ENCODE measurements at regions not wholly inside any gene's neighbourhood (a gene's known extent, or its start where the extent isn't known, plus 50 kb on each side); places are given as distances from the start of the nearest gene placed in this dataset.

DNA sequence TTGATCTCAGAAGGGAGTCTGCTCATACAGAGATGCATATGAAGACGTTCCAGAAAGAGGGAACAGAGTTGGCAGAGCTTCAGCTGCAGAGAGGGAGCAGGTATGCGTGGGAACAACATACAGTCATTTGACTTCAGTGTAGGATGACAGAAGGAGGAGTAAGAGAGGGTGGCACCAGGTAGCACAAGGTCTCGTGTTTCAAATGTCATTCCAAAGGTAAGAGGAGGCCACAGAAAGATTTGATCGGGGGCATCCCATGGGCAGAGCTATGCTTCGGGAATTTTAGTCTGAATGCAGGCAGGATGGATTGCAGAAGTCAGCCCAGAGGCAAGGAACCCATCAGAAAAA is 367.1 kb downstream of the CDK5RAP2 start:
- DNase-seq (ENCODE audit: low spot score) = no peak

- no peak for DNase-seq (ENCODE audit: low spot score)
These were observed 367.7 kb downstream of the CDK5RAP2 start for GRCh38 chr9:120212153-120212852.

- DNase-seq (ENCODE audit: low spot score) = no peak
These were observed 369.7 kb downstream of the CDK5RAP2 start for GRCh38 chr9:120210274-120210673.

DNA sequence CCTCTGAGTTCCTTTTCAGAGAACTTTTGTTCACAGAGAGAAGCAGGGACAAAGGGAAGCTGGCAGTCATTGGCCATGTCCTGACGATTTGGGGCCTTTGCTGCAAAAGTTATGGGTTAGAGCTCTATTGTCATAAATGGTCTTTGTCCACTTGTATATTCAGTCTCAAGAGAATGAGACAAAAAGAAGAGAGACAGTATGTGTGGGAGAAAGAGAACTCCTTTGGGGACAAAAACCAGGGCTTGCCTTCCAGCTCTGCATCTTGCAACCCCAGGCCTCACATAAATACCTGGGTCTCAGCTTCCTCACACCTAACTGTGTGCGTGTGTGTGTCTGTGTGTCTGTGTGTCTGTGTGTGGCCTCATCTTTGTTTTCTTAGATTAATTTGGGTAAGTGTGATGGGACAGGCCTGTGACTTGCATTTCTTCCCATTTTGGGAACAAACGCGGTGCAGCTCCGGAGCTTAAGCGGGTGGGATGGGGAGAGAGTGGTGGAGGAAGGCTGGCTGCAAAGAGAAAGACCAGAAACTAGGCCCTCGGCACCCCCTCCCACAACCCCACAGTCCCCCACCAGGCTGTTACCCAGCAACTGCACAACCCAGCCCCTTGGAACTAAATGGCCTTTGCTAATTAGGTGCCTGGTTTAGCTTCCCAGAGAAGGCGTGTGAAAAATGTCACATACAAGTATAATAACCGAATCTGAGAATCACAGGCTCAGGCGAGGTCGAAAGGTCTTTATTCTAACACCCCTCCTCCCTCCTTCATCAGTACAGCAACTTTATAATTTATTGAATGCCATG is 376.9 kb downstream of the CDK5RAP2 start:
- DNase-seq (ENCODE audit: low spot score) = no peak

DNA sequence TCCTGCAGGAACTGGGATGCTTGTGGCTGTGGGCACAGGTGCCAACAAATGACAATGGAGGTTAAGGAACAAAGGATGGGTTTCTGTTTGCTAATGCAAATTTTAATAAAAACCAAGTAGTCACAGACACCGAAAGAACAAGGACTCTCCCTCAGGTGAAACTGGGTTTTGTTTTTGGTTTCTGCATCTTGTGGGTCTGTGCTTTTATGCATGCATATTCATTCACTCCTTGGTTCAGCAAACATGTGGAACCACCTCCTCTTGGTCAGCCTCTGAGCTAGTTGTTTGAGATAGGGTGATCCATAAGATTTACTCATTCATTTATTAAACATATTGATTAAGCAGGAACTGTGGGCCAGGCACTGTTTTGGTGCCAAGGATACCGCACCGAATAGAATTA is 381.9 kb downstream of the CDK5RAP2 start:
- DNase-seq (ENCODE audit: low spot score) = no peak

GRCh38 chr9:120197605-120198004 is 382.4 kb downstream of the CDK5RAP2 start:
- no peak for DNase-seq (ENCODE audit: low spot score)

GRCh38 chr9:120191141-120191540 is 388.8 kb downstream of the CDK5RAP2 start:
- DNase-seq (ENCODE audit: low spot score) = no peak

DNA sequence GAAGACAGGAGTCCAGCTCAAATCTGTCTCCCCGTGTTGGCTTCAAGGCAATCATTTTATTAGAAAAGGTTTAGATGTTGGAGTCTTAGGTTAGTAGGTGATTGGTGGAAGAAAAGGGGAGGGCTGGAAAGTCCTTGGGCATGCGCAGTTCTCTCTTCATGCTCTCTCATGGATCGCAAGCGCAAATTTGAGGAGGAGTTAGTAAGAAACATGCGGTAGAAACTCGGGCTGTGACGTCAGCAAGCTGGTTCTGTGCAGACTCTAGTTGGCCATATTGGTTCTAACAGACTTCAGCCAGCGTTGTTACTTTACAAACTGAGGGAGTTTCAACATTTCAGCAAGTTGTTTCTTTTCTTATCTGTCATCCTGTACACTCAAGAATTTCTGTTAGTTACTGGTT is 392.2 kb downstream of the CDK5RAP2 start:
- DNase-seq (ENCODE audit: low spot score) = no peak

- DNase-seq (ENCODE audit: low spot score) = no peak
These were observed 393.7 kb downstream of the CDK5RAP2 start for GRCh38 chr9:120186276-120186675.

- DNase-seq (ENCODE audit: low spot score) = no peak
These were observed 395.7 kb downstream of the CDK5RAP2 start for GRCh38 chr9:120184266-120184665.

DNA sequence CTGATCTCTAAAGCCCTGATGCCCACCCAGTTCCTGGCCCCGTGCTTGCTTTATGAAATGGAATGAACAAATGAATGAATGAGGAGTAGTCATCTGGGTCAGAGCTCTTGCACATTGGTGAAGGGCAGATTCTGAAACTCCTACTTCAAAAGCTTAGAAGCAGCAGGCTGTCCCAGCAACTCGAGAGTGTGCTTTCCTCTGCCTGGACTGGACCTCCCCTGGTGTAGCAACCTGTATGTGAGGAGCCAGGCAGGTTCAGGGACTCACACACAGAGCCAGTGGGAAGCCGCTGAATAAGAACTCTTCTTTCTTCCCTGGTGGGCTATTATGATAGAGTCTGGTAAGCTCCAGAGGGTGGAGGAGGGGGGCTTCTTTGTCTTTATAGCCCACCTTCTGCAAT is 396.4 kb downstream of the CDK5RAP2 start:
- DNase-seq (ENCODE audit: low spot score) = no peak

DNA sequence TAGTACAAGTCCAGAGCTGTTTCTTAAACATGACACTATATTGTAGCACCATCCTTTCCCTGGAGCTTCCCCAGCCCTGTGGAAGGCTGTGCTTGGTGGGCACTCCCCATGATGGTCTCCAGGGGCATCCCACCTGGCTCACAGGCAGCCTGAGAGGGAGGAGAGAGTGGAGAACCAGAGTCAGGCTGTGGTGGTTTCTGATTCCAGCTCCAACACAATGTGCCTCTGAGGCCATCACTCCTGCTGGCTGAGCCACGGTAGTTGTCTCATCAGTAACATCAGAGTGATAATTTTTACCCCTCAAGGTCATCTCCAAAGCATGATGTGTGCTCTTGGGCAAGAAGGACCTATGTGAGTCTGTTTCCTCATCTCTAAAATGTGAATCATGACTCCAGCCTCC is 398.0 kb downstream of the CDK5RAP2 start:
- no peak for DNase-seq (ENCODE audit: low spot score)

- DNase-seq (ENCODE audit: low spot score) = no peak
These were observed 402.8 kb downstream of the CDK5RAP2 start for GRCh38 chr9:120177121-120177520.

- DNase-seq (ENCODE audit: low spot score) = no peak
These were observed 404.9 kb downstream of the CDK5RAP2 start for GRCh38 chr9:120175031-120175430.

GRCh38 chr9:120161776-120162175 is 418.2 kb downstream of the CDK5RAP2 start:
- no peak for DNase-seq (ENCODE audit: low spot score)

GRCh38 chr9:120158221-120158620 is 421.7 kb downstream of the CDK5RAP2 start:
- no peak for DNase-seq (ENCODE audit: low spot score)

GRCh38 chr9:120156376-120156775 is 423.6 kb downstream of the CDK5RAP2 start:
- no peak for DNase-seq (ENCODE audit: low spot score)

DNA sequence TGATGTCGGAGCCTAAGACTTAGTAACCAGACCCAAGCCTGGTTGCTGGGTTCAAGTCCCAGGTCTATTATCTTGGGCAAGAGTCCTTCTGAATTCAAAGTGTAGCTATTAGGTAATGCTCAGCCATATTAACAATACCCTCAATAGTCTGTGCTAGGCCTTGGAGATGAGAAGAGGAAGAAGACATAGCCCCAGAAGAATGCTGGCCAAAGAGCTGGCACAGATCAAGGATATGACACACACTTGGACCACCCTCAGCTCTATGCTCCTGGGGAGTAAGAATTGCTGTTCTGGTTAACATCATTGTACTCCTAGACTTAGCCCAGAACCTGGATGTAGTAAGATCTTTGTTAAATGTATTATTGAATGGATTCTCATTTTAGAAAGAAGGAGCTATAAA is 426.7 kb downstream of the CDK5RAP2 start:
- DNase-seq (ENCODE audit: low spot score) = no peak

DNA sequence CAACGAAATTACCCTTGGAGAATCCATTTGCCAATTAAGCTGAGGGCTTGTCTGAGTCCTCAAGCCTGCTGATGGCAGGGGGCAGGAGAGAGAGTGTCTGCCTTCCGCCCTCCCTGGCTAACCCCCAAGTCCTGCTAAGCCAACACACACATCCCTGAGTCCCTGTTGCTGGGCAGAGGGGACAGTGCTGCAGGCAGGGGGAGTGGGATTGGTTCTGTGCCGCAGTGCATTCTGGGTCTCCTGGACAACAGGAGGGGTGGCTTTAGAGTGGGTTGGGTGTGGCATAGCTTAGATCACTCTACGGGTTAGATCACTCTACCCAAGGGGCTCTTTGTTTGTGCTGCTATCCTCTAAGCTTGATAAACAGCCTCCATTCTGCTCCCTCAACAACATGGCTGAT is 427.7 kb downstream of the CDK5RAP2 start:
- DNase-seq (ENCODE audit: low spot score) = no peak

GRCh38 chr9:120151806-120152205 is 428.2 kb downstream of the CDK5RAP2 start:
- no peak for DNase-seq (ENCODE audit: low spot score)

DNA sequence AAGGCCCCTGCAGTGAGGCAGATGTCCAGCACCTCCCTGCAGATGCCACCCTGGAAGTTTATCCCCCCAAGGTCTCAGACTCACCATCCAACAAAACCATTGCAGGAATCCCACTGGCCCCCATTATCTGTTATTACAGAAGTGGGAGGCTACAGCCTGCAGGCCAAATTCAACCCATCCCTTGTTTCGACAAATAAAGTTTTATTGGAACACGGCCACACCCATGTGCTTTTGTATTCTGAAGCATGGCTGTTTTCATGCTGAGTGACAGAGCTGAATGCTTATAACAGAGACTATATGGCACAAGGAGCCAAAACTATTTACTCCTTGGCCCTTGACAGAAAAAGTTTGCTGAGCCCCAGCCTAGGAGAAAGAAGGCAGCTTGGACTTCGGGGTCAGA is 428.8 kb downstream of the CDK5RAP2 start:
- DNase-seq (ENCODE audit: low spot score) = no peak

DNA sequence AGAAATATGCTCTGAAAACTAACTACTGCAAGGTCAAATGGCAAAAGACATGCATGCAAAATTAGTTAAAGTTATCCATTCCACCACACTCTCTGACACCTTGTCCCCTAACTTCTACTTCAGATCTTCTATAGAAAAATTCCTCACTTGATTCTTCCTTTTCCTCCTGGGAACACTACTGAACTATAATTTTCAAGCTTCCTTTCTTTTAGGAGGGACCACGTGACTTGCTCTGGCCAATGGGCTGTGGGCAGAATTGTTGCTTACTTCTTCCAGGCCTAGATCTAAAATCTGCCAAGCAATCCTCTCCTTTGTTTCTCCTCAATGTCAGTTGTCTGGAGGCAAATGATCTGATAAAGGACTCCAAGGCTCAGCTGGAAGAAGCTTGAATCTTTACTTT is 441.0 kb downstream of the CDK5RAP2 start:
- DNase-seq (ENCODE audit: low spot score) = no peak

DNA sequence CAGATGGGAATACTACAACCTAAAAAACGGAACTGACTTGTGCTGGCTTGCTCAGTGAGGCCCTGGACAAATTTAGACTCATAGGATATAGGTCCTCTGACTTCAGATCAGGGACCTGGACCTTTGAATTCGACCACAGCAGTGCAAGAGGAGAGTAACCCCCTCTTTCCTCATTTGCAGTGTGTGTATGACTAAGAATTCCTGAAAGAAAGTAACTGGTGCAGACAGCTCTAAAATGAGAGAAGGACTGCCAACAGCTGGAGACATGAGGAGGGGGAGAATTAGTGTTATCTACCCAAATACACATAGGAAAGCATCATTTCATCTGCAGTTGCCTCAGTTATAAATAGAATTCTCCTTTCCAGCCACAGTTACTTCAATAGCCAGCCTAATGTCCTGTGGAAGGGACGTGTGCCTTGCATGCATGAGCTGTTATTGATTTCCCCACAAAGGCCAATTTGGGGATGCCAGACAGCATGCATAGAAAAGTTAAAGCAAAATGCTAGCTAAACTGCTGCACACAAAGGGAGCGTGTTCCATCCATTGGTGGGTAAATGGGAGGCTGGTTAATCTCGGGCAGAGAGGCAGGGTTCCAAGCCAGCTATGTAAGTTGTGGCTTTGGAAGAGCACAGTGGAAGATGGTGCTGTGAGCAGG is 442.7 kb downstream of the CDK5RAP2 start:
- DNase-seq (ENCODE audit: low spot score) = no peak
